ENCODE measurements at regions not wholly inside any gene's neighbourhood (a gene's known extent, or its start where the extent isn't known, plus 50 kb on each side); places are given as distances from the start of the nearest gene placed in this dataset.

DNA sequence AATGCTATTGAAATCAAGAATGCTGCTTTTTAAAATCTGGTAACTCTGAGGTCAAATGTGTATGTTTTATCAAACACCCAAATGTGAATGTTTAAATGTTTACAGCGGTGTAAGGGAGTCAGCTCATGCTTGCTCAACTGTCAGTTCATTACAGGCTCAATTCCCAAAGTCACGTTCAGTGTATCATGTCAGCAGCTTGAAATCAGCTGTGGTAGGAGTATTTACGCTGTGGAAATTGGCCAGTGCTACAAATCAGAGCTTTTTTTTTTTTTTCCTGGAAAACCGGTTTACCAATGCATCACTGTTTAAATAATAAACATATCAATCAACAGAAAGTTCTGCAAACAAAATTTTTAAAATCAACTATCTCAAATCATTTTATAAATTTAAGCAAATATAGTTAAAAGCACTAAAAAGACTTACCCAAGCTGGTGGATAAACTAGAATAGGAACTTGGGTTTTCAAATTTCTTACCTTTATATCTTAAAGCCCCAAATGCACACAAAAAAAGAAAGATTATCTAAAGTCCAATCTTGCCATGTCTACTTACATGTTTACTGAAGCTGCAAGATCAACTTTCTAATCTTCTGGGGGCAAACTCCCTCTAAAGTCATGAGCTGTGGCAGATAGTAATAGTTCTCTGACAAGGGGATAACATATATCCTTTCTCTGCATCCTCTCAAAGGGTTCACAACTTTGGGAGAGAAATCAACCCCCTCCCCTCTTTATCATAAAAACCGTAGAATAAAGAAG, 57.6 kb upstream of the GRAMD2B start:
- TF ChIP-seq CTCF (IDR thresholded peaks at IDR 0.05) (no peak), POLR2AphosphoS5 (IDR thresholded peaks at IDR 0.05; ENCODE audit: low read depth, low read length) (no peak), REST (IDR thresholded peaks at IDR 0.05; ENCODE audit: insufficient read depth in 1 of 2, low read depth in 2 of 2, low read length in 1 of 2) (no peak), SIN3A (IDR thresholded peaks at IDR 0.05; ENCODE audit: borderline replicate concordance, insufficient read depth, low read depth, low read length) (no peak), TCF7L2 (IDR thresholded peaks at IDR 0.05; ENCODE audit: low read depth, low read length) (no peak)
